NK-92 treated with Interleukin-12 subunit alpha and Interleukin-12 subunit beta, amount 100 ng/mL, for 24 hours (cell line): ENCODE measurements at regions not wholly inside any gene's neighbourhood (a gene's known extent, or its start where the extent isn't known, plus 50 kb on each side); places are given as distances from the start of the nearest gene placed in this dataset.

Source experiments
- DNase-seq: peaks from one replicate; lab custom pipeline; 2025; lab: John Stamatoyannopoulos, UW

GRCh38 chr5:89133129-89133528 is 250.1 kb upstream of the MEF2C start:
- DNase-seq: no peak

GRCh38 chr5:89130851-89131250 is 247.9 kb upstream of the MEF2C start:
- no peak for DNase-seq

- no peak for DNase-seq
Measured at GRCh38 chr5:89129941-89130340, 247.0 kb upstream of the MEF2C start.

GRCh38 chr5:89128906-89129625 is 246.1 kb upstream of the MEF2C start:
- DNase-seq: no peak

GRCh38 chr5:89128092-89128491 is 245.1 kb upstream of the MEF2C start:
- DNase-seq: no peak

GRCh38 chr5:89127191-89127590 is 244.2 kb upstream of the MEF2C start:
- DNase-seq: no peak

GRCh38 chr5:89125372-89125771 is 242.4 kb upstream of the MEF2C start:
- no peak for DNase-seq

- no peak for DNase-seq
Measured at GRCh38 chr5:89123581-89123980, 240.6 kb upstream of the MEF2C start.

GRCh38 chr5:89120719-89121118 is 237.7 kb upstream of the MEF2C start:
- no peak for DNase-seq

- DNase-seq: no peak
Measured at GRCh38 chr5:89117124-89117644, 234.2 kb upstream of the MEF2C start.

GRCh38 chr5:89110916-89111646 is 228.1 kb upstream of the MEF2C start:
- DNase-seq: no peak

GRCh38 chr5:89106480-89106879 is 223.5 kb upstream of the MEF2C start:
- no peak for DNase-seq

GRCh38 chr5:89105836-89106235 is 222.9 kb upstream of the MEF2C start:
- no peak for DNase-seq

- no peak for DNase-seq
Measured at GRCh38 chr5:89105171-89105695, 222.2 kb upstream of the MEF2C start.

- DNase-seq: no peak
Measured at GRCh38 chr5:89098199-89098756, 215.3 kb upstream of the MEF2C start.

- no peak for DNase-seq
Measured at GRCh38 chr5:89097103-89097502, 214.1 kb upstream of the MEF2C start.

- DNase-seq: no peak
Measured at GRCh38 chr5:89095341-89095740, 212.4 kb upstream of the MEF2C start.

GRCh38 chr5:89090037-89090436 is 207.1 kb upstream of the MEF2C start:
- no peak for DNase-seq

- DNase-seq: no peak
Measured at GRCh38 chr5:89087551-89088318, 204.8 kb upstream of the MEF2C start.

GRCh38 chr5:89087128-89087527 is 204.1 kb upstream of the MEF2C start:
- no peak for DNase-seq

- no peak for DNase-seq
Measured at GRCh38 chr5:89086390-89087086, 203.6 kb upstream of the MEF2C start.
